ENCODE measurements at regions not wholly inside any gene's neighbourhood (a gene's known extent, or its start where the extent isn't known, plus 50 kb on each side); places are given as distances from the start of the nearest gene placed in this dataset.

GRCh38 chr10:47160967-47161366, 139.0 kb upstream of the GDF10 start:
- intact Hi-C loops (cut with micrococcal nuclease; ENCODE audit: unreplicated experiment): no loop called here

GRCh38 chr10:47161465-47161864, 138.5 kb upstream of the GDF10 start:
- Histone ChIP-seq H3K36me3 (ENCODE audit: insufficient read depth, low read length, poor library complexity, severe bottlenecking) (no peaks in the 10 kb centered on the region), H3K27ac (ENCODE audit: low read depth, low read length, poor library complexity, severe bottlenecking) (no peak overlapping the region), H3K27me3 (replicated peaks; ENCODE audit: insufficient read depth, low read depth, low read length, poor library complexity) (no peaks in the 10 kb centered on the region), H3K9me3 (ENCODE audit: low read depth, low read length, poor library complexity, severe bottlenecking) (no peaks in the 10 kb centered on the region), H3K4me3 (ENCODE audit: low read depth, low read length, poor library complexity, severe bottlenecking) (no peak overlapping the region), H3K4me1 (ENCODE audit: insufficient read depth, low read length, poor library complexity, severe bottlenecking) (peaks cover 8% of the 10 kb centered on the region)
- ChIA-PET CTCF (no interaction called here), POLR2A (ENCODE audit: low non-redundant PET) (no interaction called here)
- no peak for TF ChIP-seq CTCF (conservative IDR thresholded peaks at IDR 0.05; ENCODE audit: low read depth, low read length)
- no peak for TF ChIP-seq EZH2 (IDR thresholded peaks at IDR 0.05; ENCODE audit: borderline replicate concordance, low read depth, low read length, poor library complexity, severe bottlenecking)
- intact Hi-C loops (cut with micrococcal nuclease; ENCODE audit: unreplicated experiment): no loop called here
- BruUV-seq (replicated peaks): no TSS peak
- no peak for DNase-seq (ENCODE audit: low spot score)

More at GRCh38 chr10:47160967-47161366, 139.0 kb upstream of the GDF10 start:
- Histone ChIP-seq H3K4me1 (ENCODE audit: insufficient read depth, low read length, poor library complexity, severe bottlenecking) (peaks cover 3% of the 10 kb centered on the region), H3K9me3 (ENCODE audit: low read depth, low read length, poor library complexity, severe bottlenecking) (no peaks in the 10 kb centered on the region), H3K36me3 (ENCODE audit: insufficient read depth, low read length, poor library complexity, severe bottlenecking) (no peaks in the 10 kb centered on the region), H3K27me3 (replicated peaks; ENCODE audit: insufficient read depth, low read depth, low read length, poor library complexity) (no peaks in the 10 kb centered on the region), H3K27ac (ENCODE audit: low read depth, low read length, poor library complexity, severe bottlenecking) (no peak overlapping the region), H3K4me3 (ENCODE audit: low read depth, low read length, poor library complexity, severe bottlenecking) (no peak overlapping the region)
- BruUV-seq (replicated peaks): no TSS peak
- ChIA-PET POLR2A (ENCODE audit: low non-redundant PET) (no interaction called here), CTCF (no interaction called here)
- no peak for TF ChIP-seq EZH2 (IDR thresholded peaks at IDR 0.05; ENCODE audit: borderline replicate concordance, low read depth, low read length, poor library complexity, severe bottlenecking)
- no peak for TF ChIP-seq CTCF (conservative IDR thresholded peaks at IDR 0.05; ENCODE audit: low read depth, low read length)
- DNase-seq (ENCODE audit: low spot score): no peak

- Histone ChIP-seq H3K36me3 (ENCODE audit: insufficient read depth, low read length, poor library complexity, severe bottlenecking) (no peaks in the 10 kb centered on the region), H3K9me3 (ENCODE audit: low read depth, low read length, poor library complexity, severe bottlenecking) (no peaks in the 10 kb centered on the region), H3K27ac (ENCODE audit: low read depth, low read length, poor library complexity, severe bottlenecking) (no peak overlapping the region), H3K27me3 (replicated peaks; ENCODE audit: insufficient read depth, low read depth, low read length, poor library complexity) (no peaks in the 10 kb centered on the region), H3K4me3 (ENCODE audit: low read depth, low read length, poor library complexity, severe bottlenecking) (no peak overlapping the region), H3K4me1 (ENCODE audit: insufficient read depth, low read length, poor library complexity, severe bottlenecking) (peaks cover 8% of the 10 kb centered on the region)
- TF ChIP-seq EZH2 (IDR thresholded peaks at IDR 0.05; ENCODE audit: borderline replicate concordance, low read depth, low read length, poor library complexity, severe bottlenecking) (no peak), CTCF (conservative IDR thresholded peaks at IDR 0.05; ENCODE audit: low read depth, low read length) (no peak)
- ChIA-PET CTCF (no interaction called here), POLR2A (ENCODE audit: low non-redundant PET) (no interaction called here)
- intact Hi-C loops (cut with micrococcal nuclease; ENCODE audit: unreplicated experiment): no loop called here
- DNase-seq (ENCODE audit: low spot score): no peak
- no TSS peak for BruUV-seq (replicated peaks)
Observed at GRCh38 chr10:47164126-47164799, 135.7 kb upstream of the GDF10 start.
